RWPE2 (cell line): ENCODE measurements at regions not wholly inside any gene's neighbourhood (a gene's known extent, or its start where the extent isn't known, plus 50 kb on each side); places are given as distances from the start of the nearest gene placed in this dataset.
"Not testable (repeated sequence)": the region's sequence is repeated elsewhere in the genome, so short reads cannot be mapped to it uniquely, and the experiment has no call there.

Experiments used
- ATAC-seq: fragments of 200-7000 bp; cut with Tn5 transposase; 3 replicates; pipeline ENCODE4 v1.9.1; 2021; ENCODE audit warnings: low read depth
- DNase-seq: peaks from one replicate; pipeline ENCODE4 v3.0.0-alpha.2; 2020; ENCODE audit warnings: low spot score
- H3K27ac ChIP-seq: fragments of 450-650 bp; 2 replicates; pipeline ENCODE4 v1.5.1; 2017; ENCODE audit warnings: mild to moderate bottlenecking; ENCODE audit not compliant: poor library complexity, severe bottlenecking
- H3K27me3 ChIP-seq: fragments of 250-450 bp; sonication (Bioruptor Pico); 2 replicates; pipeline ENCODE4 v1.5.1; 2021; ENCODE audit warnings: mild to moderate bottlenecking, moderate library complexity; ENCODE audit not compliant: insufficient read depth, poor library complexity, severe bottlenecking
- H3K36me3 ChIP-seq: fragments of 250-450 bp; sonication (Bioruptor Pico); 2 replicates; pipeline ENCODE4 v1.5.1; 2020; ENCODE audit warnings: low read depth, mild to moderate bottlenecking, moderate library complexity
- H3K4me1 ChIP-seq: fragments of 250-450 bp; sonication (Bioruptor Pico); 2 replicates; pipeline ENCODE4 v1.5.1; 2021; ENCODE audit warnings: mild to moderate bottlenecking, moderate library complexity; ENCODE audit not compliant: insufficient read depth, poor library complexity, severe bottlenecking
- H3K4me3 ChIP-seq: fragments of 250-450 bp; sonication (Bioruptor Pico); 2 replicates; pipeline ENCODE4 v1.5.1; 2021; ENCODE audit warnings: mild to moderate bottlenecking, moderate library complexity; ENCODE audit not compliant: severe bottlenecking
- H3K9me3 ChIP-seq: fragments of 250-450 bp; sonication (Bioruptor Pico); 2 replicates; pipeline ENCODE4 v1.5.1; 2021; ENCODE audit warnings: mild to moderate bottlenecking, moderate library complexity; ENCODE audit not compliant: severe bottlenecking
- TF ChIP-seq, protein P1 (sequence below): fragments of 450-650 bp; IDR thresholded peaks from one replicate; pipeline ENCODE4 v1.5.1; 2017; ENCODE audit warnings: mild to moderate bottlenecking, moderate library complexity; ENCODE audit not compliant: poor library complexity, severe bottlenecking

DNA sequence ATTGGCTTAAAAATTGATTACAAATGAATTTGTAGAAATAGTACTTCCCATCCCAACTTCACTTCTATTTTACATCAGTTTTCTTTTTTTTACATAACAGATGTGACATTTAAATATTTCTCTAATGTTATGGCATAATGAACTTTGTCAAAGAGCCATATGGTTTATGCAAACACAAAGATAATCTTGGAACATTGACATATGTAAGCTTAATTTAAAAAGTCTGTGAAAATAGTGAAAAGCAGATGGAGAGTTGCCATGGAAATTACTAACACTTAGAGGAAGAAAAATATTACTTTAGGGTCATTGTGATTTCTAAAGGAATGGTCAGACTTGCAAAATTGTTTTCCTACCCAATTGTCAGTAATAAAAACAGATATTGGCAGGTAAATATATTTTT is 232.4 kb downstream of the AEBP2 start:
- H3K4me3 ChIP-seq: no peak overlapping the region
- DNase-seq (no peak), ATAC-seq (no peak)
- no peaks in the 10 kb centered on the region for H3K4me1 ChIP-seq
- TF ChIP-seq, protein P1, sequence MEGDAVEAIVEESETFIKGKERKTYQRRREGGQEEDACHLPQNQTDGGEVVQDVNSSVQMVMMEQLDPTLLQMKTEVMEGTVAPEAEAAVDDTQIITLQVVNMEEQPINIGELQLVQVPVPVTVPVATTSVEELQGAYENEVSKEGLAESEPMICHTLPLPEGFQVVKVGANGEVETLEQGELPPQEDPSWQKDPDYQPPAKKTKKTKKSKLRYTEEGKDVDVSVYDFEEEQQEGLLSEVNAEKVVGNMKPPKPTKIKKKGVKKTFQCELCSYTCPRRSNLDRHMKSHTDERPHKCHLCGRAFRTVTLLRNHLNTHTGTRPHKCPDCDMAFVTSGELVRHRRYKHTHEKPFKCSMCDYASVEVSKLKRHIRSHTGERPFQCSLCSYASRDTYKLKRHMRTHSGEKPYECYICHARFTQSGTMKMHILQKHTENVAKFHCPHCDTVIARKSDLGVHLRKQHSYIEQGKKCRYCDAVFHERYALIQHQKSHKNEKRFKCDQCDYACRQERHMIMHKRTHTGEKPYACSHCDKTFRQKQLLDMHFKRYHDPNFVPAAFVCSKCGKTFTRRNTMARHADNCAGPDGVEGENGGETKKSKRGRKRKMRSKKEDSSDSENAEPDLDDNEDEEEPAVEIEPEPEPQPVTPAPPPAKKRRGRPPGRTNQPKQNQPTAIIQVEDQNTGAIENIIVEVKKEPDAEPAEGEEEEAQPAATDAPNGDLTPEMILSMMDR: no peak
- H3K27ac ChIP-seq: no peak overlapping the region
- H3K9me3 ChIP-seq: no peaks in the 10 kb centered on the region
- no peaks in the 10 kb centered on the region for H3K27me3 ChIP-seq
- H3K36me3 ChIP-seq: no peaks in the 10 kb centered on the region

DNA sequence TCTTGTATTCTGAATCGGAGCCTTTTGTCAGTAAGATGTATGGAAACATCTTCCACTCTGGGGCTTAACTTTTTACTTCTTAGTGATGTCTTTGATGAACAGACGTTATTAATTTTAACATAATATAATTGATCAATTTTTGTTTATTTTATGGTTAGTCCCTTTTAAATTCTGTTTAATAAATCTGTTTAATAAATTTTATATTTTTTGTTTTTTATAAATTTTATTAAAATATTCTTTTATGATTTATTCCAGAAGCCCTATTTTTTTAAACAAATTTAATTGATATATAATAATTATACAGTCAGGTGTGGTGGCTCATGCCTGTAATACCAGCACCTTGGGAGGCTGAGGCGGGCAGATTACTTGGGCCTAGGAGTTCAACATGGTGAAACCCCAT is 235.1 kb downstream of the AEBP2 start:
- Histone ChIP-seq H3K4me1 (no peaks in the 10 kb centered on the region), H3K27me3 (no peaks in the 10 kb centered on the region), H3K36me3 (no peaks in the 10 kb centered on the region), H3K4me3 (no peak overlapping the region), H3K27ac (no peak overlapping the region), H3K9me3 (no peaks in the 10 kb centered on the region)
- TF ChIP-seq, protein P1: no peak
- ATAC-seq (no peak), DNase-seq (no peak)

DNA sequence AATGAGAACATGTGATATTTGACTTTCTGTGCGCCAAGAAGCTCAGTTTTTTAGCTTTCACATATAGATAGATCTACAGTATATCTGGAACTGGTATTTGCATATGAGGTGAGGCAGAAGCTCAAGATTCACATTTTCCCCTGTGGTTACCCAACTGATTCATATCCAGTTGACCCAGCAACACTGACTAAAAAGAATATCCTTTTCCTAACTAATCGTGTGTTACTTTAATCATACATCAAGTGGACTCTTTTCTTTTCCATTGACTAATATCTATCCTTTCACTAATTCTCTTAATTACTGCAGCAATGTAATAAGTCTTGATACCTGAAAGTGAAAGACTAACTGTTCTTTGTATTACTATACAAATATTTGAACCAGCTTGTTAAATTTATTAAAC is 236.1 kb downstream of the AEBP2 start:
- DNase-seq (no peak), ATAC-seq (no peak)
- H3K9me3 ChIP-seq: no peaks in the 10 kb centered on the region
- H3K4me1 ChIP-seq: no peaks in the 10 kb centered on the region
- H3K27me3 ChIP-seq: no peaks in the 10 kb centered on the region
- H3K4me3 ChIP-seq: no peak overlapping the region
- TF ChIP-seq, protein P1: no peak
- H3K36me3 ChIP-seq: no peaks in the 10 kb centered on the region
- no peak overlapping the region for H3K27ac ChIP-seq

DNA sequence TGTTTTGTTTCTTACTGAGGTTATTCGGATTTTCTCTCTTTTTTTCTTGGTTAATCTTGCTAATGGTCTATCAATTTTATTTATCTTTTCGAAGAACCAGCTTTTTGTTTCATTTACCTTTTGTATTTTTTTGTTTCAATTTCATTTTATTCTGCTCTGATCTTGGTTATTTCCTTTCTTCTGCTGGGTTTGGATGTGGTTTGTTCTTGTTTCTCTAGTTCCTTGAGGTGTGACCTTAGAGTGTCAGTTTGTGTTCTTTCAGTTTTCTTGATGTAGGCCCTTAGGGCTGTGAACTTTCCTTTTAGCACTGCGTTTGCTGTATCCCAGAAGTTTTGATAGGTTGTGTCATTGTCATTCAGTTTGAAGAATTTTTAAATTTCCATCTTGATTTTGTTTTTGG is 239.2 kb downstream of the AEBP2 start:
- H3K4me1 ChIP-seq, H3K9me3 ChIP-seq, DNase-seq, ATAC-seq, H3K27ac ChIP-seq, H3K36me3 ChIP-seq, H3K4me3 ChIP-seq, H3K27me3 ChIP-seq: not testable (repeated sequence)

DNA sequence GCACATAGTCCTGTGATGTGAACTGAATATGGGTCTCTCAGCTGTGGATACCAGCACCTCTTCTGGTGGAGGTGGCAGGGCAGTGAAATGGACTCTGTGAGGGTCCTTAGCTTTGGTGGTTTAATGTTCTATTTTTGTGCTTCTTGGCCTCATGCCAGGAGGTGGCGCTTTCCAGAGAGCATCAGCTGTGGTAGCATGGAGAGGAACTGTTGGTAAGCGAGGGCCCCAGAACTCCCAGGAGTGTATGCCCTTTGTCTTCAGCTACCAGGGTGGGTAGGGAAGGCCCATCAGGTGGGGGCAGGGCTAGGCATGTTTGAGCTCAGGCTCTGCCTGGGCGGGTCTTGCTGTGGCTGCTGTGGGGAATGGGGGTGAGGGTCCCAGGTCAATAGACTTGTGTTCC is 241.7 kb downstream of the AEBP2 start:
- Histone ChIP-seq H3K4me3 (no peak overlapping the region), H3K27ac (no peak overlapping the region), H3K36me3 (no peaks in the 10 kb centered on the region), H3K9me3 (no peaks in the 10 kb centered on the region), H3K27me3 (no peaks in the 10 kb centered on the region), H3K4me1 (peaks cover 9% of the 10 kb centered on the region)
- no peak for DNase-seq
- TF ChIP-seq, protein P1: no peak
- no peak for ATAC-seq
